NB4 (cell line): ENCODE measurements at regions not wholly inside any gene's neighbourhood (a gene's known extent, or its start where the extent isn't known, plus 50 kb on each side); places are given as distances from the start of the nearest gene placed in this dataset.
"Not testable (repeated sequence)": the region's sequence is repeated elsewhere in the genome, so short reads cannot be mapped to it uniquely, and the experiment has no call there.

Experiments used
- CTCF ChIP-seq: IDR thresholded peaks from one replicate; pipeline ENCODE4 v1.5.1; 2012; ENCODE audit warnings: low read depth, low read length
- MAX ChIP-seq: IDR thresholded peaks from 2 replicates; pipeline ENCODE4 v1.6.1; 2011; ENCODE audit warnings: low read depth, low read length
- MYC ChIP-seq: IDR thresholded peaks from 2 replicates; pipeline ENCODE4 v1.6.1; 2011; ENCODE audit warnings: low read depth, low read length
- POLR2A ChIP-seq: IDR thresholded peaks from 2 replicates; pipeline ENCODE4 v1.6.1; 2011; ENCODE audit warnings: mild to moderate bottlenecking; ENCODE audit not compliant: insufficient read length; ENCODE audit errors: extremely low read depth

GRCh38 chr4:8963533-8963932 lies 91.9 kb upstream of the HMX1 start:
- not testable (repeated sequence) for TF ChIP-seq CTCF, POLR2A, MYC, MAX
